ENCODE measurements at regions not wholly inside any gene's neighbourhood (a gene's known extent, or its start where the extent isn't known, plus 50 kb on each side); places are given as distances from the start of the nearest gene placed in this dataset.
"Not testable (repeated sequence)": the region's sequence is repeated elsewhere in the genome, so short reads cannot be mapped to it uniquely, and the experiment has no call there.

DNA sequence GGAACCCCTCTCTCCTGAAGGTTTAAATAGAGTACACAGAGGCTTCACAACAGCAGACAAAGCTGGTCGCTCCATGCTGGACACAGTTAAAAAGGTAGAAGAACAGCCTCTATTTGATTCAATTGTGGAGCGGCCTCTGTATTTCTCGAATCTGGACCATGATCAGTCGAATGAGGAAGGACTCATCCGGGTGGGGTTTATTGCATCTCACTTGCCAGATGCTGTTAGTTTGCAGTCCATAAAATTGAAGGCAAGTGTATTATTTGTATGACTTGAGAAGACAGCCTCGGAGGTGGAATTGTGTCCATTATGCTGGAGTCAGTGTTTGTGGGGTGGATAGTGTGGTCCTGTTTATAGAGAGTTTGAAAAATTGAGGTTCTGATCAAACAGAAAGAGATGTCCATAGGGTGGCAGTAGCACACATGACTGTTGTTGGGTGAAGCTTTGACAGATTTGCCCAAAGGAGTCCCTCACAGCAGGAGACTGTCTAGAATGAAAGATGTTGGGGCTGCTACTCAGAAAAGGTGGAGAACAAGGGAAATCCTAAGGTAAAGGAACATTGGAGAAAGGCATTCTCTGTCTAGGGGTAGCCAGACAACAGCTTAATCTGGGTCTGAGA lies 545.5 kb downstream of the RPIA start:
- not testable (repeated sequence) for DNase-seq

- not testable (repeated sequence) for DNase-seq
Measured at GRCh38 chr2:89237783-89238182, 546.3 kb downstream of the RPIA start.

- not testable (repeated sequence) for DNase-seq
Measured at GRCh38 chr2:89243114-89243700, 551.7 kb downstream of the RPIA start.

GRCh38 chr2:89244407-89244806 lies 552.9 kb downstream of the RPIA start:
- not testable (repeated sequence) for DNase-seq

- DNase-seq: not testable (repeated sequence)
Measured at GRCh38 chr2:89245478-89245877, 554.0 kb downstream of the RPIA start.

DNA sequence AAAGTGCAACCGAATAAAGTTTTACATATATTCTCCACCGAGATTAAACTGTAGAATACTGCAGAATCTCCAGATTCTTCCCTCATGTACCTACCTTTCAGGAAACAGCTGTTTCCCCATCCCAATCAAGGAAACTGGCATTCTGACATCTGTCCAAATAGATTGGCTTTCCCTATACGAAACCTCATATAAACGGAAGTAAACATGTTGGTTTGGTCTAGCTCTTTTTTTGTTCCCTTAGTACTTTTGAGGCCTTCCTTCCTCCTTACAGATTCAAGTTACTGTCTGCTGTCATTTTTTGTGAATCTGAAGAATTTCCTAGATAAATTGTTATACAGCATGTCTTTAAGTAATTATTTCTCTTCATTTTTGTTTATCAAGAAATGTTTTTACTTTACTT lies 554.6 kb downstream of the RPIA start:
- DNase-seq: not testable (repeated sequence)

DNA sequence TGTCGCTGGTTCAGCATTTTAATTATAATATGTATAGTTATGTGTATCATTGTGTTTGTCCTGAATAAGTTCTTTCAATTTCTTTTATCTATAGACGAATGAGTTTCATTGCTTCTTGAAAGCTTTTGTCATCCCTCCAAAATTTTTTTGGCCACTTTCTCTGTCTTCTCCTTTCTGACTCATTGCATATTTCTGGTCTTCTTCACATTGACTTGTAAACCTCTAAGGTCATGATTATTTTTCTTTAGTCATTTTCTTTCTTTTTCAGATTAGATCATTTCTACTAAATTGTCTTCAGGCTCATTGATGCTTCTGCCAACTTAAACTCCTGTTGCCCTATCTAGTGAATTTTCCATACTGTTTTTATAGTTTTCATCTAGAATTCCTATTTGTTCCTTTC lies 555.1 kb downstream of the RPIA start:
- DNase-seq: not testable (repeated sequence)

GRCh38 chr2:89255013-89255412 lies 563.5 kb downstream of the RPIA start:
- DNase-seq: not testable (repeated sequence)

GRCh38 chr2:89273443-89273842 lies 582.0 kb downstream of the RPIA start:
- not testable (repeated sequence) for DNase-seq

DNA sequence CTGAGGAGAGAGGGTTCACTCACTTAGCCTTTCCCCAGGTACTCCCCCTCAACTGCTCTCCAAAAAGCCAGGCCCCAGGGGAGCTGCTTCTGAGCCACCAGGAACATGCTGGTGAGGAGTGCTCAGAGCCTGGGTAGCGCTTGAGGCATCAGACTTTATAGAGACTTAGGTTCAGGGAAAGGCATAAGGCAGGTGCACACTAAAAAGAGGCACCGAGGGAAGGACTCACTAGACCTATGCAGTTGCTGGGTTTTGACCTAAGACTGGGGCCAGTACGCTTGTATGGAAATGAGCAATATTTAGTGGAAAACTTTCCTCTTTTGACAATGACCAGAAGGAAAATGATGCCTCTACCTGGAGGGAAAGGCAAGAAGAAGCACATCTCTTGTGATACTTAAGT lies 589.1 kb downstream of the RPIA start:
- DNase-seq: not testable (repeated sequence)

DNA sequence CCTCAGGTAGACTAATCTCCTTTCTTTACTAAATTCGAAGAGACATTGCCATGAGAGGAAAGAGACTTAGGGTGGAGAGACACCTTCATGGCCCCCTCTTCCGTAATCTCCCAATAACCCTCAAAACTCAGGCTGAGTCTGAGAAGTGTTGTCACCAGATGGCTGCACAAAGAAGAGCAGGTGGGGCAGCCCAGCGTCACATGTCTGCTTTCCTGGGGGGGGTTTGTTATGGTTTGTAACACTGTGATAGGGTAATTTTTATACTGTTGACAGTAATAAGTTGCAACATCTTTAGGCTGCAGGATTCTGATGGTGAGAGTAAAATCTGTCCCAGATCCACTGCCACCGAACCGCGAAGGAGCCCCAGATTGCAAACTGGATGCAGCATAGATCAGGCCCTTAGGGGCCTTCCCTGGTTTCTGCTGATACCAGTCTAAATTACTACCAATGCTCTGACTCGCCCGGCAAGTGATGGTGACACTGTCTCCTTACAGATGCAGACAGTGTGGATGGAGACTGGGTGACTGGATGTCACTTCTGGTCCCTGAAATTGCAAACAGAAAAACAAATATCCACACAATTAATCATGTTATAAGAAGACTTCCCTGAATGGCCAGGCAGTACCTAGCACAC lies 595.1 kb downstream of the RPIA start:
- not testable (repeated sequence) for DNase-seq

DNA sequence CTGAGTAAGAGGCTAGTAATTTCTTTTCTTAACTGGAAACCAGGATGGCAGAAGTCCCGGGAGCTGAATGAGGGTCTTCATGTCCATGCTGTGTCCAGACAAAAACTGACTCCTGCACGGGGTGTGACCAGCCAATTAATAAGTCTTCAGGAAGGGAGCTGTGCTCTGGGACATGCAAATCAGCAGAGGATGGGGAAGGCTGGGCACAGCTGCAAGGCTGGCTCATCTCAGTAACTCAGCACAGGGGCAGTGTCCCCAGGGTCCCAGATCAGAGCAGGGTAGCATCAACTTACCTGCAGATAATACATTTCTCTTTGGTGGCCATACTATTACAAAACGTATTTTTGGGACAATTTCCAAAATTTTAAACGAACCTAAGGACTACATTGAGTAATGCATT lies 595.6 kb downstream of the RPIA start:
- not testable (repeated sequence) for DNase-seq

DNA sequence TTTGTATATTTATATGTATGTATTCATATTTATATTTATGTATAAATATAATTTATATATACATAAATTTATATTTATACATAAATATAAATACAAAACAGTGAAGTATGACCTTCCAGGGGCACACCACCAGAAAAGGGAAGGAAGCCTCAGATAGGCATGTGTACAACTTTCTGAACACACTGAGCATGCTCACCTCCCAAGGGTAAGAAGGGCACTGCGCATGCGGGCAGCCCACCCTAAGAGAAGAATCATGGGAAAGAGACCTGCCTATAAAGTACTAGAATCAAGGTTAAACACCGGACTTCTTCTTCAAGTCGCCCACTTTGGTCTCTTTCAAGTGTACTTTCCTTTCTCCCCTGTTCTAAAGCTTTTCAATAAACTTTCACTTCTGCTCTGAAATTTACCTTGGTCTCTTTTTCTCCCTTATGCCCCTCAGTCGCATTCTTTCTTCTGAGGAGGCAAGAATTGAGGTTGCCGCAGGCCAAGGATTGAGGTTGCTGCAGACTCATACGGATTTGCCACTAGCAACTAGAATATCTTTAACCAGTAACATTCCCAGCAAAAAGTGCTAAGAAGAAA lies 600.3 kb downstream of the RPIA start:
- DNase-seq: not testable (repeated sequence)

DNA sequence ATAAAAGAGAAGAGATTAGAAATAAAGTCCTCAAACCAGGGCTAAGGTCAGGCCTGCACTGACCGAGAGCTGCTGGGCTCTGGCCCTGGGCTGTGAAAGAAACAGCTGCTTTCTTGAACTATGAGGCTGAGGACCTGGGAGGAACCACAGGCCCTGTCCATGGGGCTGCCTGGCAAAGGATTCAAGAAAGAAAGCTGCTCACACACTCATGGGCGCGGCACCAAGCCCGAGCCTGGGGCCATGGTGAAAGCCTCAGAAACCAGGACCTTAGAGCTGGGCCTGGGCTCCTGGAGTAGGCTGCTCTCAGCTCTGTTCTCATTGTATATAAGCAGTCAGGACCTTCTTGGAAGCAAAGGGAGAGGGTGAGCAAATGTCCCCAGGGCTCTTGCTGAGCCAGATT lies 601.9 kb downstream of the RPIA start:
- not testable (repeated sequence) for DNase-seq

GRCh38 chr2:89294335-89294734 lies 602.9 kb downstream of the RPIA start:
- not testable (repeated sequence) for DNase-seq

GRCh38 chr2:89296820-89297398 lies 605.4 kb downstream of the RPIA start:
- not testable (repeated sequence) for DNase-seq

GRCh38 chr2:89299196-89299595 lies 607.7 kb downstream of the RPIA start:
- not testable (repeated sequence) for DNase-seq

- not testable (repeated sequence) for DNase-seq
Measured at GRCh38 chr2:89305623-89306022, 614.1 kb downstream of the RPIA start.

DNA sequence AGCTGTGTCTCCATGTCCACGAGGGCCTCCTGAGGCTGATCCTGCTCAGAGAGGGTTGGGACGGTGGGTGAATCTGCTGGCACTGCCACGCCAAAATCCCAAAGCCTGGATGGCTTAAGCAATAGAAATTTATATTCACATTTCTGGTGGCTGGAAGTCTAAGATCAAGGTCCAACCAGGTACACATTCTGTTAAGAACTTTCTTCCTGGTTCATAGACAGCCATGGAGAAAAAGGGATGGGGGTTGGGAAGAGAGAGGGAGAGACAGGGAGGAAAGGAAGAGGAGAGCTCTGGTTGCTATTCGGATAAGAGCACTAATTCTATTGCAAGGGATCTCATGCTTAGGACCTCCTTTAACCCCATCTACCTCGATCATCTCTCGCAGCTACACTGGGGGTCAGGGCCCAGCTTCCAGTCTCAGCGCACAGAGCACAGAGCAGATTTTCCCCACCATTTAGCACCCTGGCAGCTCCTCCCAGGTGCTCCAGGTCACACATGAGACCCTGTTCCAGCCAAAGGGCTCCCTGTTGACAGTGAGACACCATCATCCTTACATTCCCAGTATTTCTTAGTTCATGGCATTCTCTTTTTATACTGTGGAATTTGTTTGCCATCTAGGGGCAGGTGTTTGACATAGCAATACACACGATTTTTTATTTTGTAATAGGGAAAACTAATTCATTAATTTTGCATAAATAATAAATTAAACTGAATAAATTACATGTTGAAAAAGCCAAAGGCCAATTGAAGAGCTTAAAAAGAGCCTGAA lies 615.6 kb downstream of the RPIA start:
- not testable (repeated sequence) for DNase-seq

DNA sequence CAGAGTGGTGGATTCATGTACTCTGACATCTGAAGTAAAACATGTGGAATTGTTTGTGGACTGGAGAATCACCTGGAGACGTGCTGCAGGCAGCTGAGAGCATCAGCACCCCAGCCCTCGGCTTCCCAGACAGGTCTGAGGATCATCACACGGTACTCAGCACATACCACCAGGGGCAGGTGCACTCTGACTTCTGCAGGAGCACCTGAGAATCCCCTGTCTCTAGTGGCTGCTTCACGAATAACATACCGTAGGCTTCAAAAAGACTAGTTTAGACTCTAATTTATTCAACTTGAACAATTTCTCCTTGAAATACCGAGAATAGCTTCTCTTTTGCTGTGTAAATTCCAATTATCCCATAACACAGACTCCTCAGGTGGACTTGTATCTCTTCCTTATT lies 627.5 kb downstream of the RPIA start:
- not testable (repeated sequence) for DNase-seq

DNA sequence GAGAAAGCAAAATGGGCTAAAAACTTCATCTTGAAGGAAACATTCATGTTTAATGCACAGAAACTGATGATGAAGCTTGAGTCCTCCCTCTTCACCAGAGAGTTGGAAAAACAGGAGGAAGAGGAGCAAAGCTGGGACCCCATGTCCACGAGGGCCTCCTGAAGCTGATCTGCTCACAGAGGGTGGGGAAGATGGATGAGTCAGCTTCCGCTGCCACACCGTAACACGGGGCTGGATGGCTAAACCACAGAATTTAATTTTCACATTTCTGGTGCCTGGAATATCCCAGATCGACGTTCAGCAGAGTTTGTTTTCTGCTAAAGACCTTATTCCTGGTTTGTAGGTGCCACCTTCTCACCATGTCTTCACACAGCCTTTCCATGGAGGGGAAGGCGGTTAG lies 634.4 kb downstream of the RPIA start:
- DNase-seq: not testable (repeated sequence)

DNA sequence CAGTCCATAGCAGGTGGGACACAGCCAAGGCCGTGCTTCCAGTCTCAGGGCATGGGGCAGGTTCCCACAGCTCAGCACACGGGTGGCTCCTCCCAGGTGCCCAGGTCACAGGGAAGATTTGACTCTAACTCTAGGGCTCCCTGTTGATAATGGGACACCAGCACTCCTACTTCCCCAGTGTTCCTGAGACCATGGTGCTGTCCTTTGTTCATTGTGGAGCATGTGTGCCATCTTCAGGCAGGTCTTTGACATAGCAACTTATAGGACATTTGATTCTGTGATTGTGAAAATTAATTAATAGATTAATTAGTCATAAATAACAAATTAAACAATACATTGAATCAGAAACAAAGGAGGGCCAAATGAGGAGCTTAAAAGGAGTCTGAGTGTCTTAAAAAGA lies 635.0 kb downstream of the RPIA start:
- DNase-seq: not testable (repeated sequence)

GRCh38 chr2:89328790-89329189 lies 637.3 kb downstream of the RPIA start:
- not testable (repeated sequence) for DNase-seq

All from RPMI8226 (cell line).